ENCODE measurements at regions not wholly inside any gene's neighbourhood (a gene's known extent, or its start where the extent isn't known, plus 50 kb on each side); places are given as distances from the start of the nearest gene placed in this dataset.

DNA sequence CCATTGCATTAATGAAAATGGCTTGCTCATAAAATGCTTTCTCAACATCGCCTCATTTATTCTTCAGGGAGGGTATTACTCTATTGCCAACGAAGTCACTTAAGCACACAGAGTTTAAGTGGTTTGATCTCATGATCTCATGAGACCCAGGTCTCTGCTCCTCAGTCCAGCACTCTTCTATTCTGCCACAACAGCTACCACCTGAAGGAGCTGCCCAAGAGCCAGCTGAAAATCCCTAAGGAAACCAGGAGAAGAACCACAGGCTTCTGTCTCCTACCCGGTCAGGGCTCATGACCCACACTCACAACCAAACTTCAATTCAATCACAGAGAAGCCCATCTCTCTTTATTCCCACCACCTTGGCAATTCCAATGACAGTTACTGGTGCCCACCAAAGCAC lies 85.5 kb upstream of the GPM6B start:
- no peak for DNase-seq

DNA sequence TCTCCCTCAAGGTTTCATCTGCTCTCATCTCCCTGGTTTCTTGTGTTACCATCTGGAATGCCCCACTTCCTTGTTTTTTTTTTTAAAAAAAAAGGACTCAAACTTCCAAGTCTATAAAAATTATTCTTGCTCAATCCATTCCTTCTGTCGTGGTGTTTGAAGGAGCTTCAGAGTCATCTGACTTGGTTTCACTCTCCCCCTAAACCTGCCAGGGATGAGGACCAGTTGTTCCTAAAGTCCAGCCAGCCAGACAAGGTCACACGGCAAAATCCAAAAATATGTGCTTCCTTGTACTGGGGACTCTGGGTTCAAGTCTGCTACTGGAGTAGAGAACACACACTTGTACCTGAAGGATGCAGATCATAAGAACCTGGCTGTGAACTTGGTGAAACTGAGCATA lies 84.5 kb upstream of the GPM6B start:
- DNase-seq = no peak

DNA sequence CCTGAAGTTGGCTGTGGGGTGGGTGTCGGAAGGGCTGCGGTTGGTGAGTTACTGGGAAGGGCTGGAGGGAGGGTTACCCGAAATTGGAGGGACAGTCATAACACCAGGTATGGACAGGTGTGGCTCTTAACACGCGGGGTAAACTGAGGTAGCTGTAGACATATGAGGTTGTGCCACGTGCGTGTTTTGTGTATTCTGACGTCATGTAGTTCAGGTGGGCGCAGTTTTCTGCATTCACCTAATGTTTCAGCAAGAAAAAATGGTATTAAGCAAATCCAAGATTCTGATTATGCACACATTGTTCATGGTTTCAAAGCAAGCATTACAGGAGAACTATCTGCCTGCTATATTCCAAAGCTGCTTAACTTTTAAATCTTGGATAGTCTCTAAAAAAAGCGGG lies 83.5 kb upstream of the GPM6B start:
- DNase-seq = no peak

DNA sequence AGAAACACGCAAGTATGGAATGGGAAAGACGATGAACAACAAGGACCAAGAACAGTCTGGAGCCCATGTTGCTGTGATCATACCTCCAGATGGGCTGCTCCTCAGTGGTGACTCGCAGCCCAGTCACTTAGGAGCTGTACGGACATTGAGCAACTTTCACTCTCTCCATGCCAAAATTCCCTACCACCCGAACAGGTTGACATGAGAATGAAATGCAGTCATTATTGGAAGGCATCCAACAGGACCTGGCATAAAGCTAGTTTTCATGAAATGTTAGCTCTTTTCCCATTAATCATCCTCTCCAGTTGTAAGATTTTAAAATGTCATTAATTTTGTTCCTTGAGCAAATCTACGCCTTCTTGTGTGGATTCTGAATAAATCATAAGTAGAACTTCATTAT lies 82.7 kb upstream of the GPM6B start:
- no peak for DNase-seq

DNA sequence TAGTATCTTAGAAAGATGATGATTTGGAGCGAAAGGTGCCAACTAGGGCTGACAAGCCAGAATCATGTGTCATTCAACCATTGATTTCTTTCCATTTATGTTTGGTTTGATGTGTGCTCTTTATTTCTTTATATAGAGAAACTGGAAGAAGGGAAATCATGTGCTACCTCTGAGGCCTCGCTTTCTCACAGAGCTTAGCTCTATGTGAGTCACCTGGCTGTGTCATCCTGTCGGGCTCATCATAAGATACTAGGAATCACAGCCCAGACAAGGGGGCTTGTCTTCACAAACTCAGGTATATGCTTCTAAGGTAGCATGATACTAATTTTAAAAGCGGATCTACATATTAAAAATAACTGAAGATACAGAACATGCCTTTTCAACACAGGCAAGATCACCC lies 81.7 kb upstream of the GPM6B start:
- DNase-seq = no peak

DNA sequence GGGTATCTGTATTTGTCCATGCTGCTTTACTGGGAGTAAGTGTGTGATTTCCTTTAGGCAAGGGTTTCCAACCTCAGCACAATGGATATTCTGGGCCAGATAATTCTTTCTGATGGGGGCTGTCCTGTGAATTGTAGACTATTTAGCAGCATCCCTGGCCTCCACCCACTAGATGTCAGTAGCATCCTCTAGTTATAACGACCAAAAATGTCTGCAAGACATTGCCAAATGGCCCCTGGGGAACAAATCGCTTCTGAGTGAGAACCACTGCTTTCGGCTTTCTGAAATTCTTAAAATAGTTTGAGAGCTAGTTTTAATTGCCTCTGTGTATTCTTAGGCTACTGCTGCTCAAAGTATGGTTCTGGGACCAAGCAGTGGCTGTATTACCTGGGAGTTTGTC lies 81.2 kb upstream of the GPM6B start:
- DNase-seq = no peak

DNA sequence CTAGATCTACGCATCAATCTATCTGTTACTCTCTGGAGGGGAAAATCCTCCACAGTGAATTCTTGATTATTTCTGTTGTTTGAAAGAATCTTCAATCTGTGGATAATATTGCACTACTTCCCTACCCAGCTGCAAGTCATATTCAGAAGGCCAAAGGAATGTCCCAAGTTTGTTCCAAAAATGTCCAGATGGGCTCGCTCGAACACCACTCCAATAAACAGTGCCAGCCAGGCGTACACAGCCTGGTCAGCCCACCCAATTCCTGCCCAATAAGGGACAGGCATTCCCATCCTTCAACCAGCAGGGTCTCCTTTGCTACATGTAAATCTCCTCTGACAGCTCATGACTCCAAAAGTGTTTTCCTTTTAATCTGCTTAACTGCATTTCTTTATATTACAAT lies 80.7 kb upstream of the GPM6B start:
- no peak for DNase-seq

DNA sequence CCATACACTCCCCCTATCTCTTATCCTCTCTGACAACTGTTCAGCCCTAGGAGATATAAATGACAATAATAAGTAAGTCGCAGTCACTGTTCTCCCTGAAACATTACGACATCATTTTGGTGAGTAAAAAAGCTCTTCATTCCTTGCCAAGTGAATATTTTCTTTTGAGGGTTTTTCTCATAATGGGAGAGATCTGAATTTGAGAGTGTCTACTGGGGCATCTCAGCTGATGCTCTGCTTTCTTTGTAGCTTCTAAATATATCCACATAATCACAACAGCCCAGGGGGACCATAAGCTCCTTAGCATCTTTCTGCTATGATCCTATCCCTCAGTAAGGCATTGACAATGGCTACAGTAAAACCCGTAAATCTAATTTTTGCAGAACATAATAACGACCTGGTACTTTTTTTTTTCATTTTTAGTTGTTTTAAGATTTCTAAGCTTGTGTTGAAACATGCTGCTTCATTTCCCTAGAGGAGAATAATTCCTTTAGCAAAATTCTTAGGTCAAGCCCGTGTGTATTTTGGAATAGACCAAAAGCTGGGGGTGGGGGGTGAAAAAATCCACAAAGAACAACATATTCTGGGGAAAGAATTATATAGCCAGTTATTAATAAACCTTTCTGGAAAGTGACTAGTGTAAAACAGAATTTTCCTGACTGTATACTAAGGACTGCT lies 78.1 kb upstream of the GPM6B start:
- no peak for DNase-seq

DNA sequence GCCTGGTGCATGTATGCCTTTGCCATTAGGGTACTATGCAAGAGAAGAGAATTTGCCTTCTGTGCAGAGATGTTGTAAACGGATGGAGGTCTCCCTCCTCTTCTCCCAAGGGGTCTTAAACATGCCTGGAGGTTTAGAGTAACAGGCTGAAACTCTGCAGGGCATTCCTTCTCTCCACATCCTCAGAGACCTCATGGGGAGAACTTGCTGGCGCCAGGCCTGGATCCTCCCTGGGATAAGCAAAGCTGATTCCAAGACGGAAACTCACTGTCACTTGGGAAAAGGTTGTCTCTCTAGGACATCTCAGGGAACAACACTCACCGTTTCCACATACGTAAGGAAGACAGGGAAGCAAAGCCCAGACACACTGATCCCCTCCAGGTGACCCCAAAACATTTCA lies 76.9 kb upstream of the GPM6B start:
- DNase-seq = no peak

DNA sequence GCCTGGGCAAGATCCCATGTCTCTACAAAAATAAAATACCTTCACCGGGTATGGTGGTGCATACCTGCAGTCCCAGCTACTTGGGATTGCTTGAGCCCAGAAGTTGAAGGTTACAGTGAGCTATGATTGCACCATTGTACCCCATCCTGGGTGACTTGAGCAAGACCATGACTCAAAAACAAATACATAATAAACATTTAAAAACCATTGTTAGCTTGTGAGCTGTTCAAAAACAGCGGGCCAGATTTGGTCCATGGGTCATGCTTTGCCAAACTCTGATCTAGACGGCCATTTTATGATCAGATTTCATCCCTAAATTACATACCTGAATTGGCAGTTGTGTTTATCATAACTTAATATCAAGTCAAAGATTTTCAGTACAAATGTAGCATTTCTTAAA lies 76.0 kb upstream of the GPM6B start:
- no peak for DNase-seq

DNA sequence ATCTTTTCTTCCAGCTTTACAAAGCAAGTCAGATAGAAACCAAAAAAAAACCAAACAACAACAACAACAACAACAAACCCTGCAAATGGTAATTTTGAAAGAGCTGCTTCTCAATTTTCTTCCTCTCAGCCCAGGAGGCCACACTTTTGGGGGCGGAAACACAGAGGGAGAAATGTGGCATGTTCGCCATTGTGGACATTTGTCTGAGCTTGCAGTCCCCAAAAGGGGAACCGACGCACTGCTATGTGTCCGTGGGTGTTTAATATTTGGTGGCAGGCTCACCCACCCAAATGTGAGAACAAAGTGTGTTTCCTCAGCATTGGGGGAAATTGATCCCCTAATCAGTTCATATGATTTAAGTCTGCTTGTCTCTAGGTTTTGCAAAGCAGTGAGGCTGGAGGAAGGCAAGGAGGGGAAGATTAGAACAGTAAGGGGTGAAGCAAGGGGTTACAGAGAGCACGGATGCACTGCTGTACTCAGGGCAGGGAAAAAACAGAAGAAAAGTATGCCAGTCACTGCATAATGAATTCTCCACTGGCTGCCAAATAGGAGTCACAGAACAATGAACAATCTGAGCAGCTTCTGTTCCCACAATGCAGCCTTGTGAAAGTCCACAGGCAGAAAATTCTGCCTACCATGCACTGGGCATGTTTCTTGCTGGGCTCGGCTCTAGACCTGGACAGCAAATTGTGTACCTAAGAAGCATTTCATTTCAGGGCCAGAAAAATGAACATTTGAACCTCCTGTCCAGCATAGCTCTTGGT lies 74.7 kb upstream of the GPM6B start:
- DNase-seq = no peak

DNA sequence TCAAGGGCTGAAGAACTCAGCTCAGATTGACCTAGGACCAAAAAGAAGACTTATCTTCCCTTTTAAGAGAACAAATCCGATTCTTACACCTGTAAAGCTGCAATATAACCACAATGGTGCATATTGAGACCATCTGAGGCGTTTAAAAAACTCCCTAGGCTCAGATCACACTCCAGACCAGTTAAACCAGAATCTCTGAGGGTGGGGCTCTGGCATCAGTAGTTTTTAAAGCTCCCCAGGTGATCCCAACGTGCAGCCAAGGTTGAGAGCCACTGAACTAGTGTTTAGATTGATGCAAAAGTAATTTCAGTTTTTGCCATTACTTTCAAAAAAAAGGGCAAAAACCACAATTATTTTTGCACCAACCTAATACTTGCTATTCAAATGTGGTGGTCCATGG lies 73.9 kb upstream of the GPM6B start:
- DNase-seq = no peak

DNA sequence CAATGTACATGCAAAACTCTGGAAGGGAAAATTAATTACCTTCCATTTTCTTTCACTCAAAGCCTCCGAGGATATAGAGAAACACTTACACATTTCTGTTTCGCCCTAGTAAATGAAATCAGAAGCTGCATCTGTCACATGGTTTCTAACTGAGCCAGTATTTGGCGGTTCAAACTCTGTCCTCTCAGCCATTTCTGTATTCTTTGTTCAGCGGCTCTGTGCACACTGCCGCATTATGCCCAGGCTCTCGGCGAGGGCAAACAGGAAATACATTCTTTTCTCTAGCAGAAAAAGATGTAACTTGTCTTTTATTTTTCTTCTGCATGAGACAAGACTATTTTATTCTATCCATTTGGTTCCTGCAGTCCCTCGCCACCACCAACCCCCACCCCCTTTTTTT lies 71.4 kb upstream of the GPM6B start:
- DNase-seq = no peak

DNA sequence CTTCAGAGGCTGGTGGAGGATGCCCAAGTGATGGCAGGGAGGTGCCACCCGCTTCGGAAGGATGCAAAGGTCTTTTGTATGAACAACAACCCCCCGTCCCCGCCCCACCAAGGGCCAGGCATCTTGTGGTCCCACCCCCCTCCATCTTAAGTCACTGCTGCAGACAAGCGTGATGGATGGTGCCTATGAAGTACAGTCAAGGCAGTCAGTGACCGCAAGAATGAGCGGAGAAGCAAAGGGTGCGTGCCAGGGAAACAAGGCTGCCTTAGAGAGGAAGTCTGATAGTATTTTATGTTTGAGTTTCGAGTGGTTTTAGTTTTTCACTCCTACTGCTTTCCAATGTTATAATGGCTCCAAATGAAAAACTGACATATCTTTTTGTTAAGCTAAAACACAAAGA lies 68.7 kb upstream of the GPM6B start:
- no peak for DNase-seq

DNA sequence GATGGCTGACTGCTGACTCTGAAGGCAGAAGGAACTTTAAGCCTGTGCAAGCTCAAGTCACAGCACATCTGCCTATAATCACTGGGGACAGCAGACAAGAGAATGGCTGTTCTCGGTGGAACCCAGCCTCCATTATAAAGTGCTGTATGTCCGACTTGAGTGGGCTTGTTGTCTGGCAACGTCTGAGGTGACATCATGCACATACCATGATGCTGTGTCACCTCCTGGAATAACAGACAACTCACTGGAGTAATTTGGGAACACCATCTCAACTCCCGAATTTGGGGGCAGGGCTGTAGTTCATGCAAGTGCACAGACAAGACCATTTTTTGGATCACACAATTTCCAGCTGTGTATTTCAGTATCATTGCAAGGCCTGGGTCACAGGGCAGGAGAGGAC lies 59.8 kb upstream of the GPM6B start:
- no peak for DNase-seq

DNA sequence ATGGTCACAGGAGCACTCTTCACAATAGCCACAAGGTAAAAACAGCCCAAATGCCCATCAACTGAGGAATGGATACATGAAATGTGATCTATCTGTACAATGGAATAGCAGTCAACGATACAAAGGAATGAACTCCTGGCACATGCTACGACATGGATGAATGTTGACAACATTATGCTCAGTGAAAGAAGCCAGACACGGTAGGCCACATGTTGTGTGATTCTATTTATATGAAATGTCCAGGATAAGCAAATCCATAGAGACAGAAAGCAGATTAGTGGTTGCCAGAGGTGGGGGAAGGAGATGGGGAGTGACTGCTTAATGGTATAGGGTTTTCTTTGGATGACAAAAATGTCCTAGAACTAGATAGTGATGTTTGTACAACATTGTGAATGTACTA lies 58.7 kb upstream of the GPM6B start:
- no peak for DNase-seq

DNA sequence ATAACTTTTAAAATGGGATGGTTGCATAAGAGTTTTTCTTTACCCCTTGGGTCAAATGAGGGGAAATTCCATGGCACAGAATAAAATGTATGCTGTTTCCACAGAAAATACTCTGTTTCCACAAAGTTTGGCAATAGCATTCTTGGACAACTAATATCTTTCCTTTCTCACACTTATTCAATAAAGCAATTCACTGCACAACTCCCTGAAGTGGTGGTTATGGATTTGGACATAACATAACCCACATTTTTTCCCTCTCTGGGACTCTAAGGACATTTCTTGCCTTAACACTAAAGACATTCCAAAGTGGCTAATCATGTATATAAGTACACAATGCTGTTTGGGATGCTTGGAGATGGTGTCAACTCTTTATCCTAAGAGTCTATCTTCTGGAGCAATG lies 51.7 kb upstream of the GPM6B start:
- DNase-seq = no peak

All from hindlimb muscle (tissue), 1 donor.